ENCODE measurements at regions not wholly inside any gene's neighbourhood (a gene's known extent, or its start where the extent isn't known, plus 50 kb on each side); places are given as distances from the start of the nearest gene placed in this dataset.

DNA sequence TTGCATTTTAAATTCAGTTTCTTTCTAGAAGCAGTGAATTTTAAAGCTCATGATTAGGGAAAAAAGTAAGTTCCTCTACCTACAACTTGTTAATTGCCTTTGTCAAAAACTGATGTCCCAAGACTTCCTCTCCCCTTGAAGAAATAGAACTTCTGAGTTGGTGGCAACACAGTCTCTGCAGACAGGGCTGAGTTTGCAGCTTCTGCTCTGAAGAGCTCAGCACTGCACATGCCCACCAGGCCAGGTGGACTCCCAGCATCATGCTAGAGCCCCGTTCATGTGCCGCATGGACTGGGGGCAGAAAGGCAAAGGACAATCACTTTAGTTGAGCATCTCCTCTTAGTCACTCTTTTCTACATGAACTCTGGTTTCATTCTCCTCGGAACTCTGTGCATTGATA lies 620.1 kb downstream of the VRK1 start:
- DNase-seq (ENCODE audit: low read depth in 2 of 3, low spot score in 1 of 3), result no peak

- no peak for DNase-seq (ENCODE audit: low read depth in 2 of 3, low spot score in 1 of 3)
These were observed 623.0 kb downstream of the VRK1 start for GRCh38 chr14:97420211-97420610.

GRCh38 chr14:97426776-97427175 lies 629.6 kb downstream of the VRK1 start:
- no peak for DNase-seq (ENCODE audit: low read depth in 2 of 3, low spot score in 1 of 3)

DNA sequence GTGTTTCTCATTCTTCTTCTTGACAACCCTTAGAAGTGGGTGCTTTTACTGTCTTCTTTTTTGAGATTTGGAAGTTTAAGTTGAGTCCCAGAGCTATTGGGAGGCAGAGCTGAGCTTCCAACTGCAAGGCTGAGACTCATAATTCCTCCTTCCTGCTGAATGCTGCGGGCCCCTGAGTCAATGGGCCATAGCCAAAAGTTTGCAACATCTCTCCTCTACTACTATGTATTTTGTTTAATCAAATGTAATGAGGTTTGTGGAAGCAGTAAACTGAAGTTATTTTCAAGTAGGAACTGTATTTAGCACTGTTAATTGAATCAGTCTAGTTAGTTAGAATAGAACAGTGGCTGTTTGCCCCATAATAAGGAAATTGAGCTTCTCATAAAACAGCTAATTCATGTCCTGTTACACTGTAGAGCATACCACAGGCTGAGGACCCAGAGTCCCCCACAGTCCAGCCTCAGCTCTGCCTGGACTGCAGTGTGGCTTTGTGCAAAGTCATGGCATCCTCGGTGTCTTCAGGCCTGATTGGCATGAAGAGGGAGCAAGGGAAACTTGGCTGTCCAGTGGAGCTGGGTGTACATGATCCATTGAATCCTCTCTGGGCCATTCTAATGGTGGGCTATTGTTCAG lies 631.7 kb downstream of the VRK1 start:
- DNase-seq (ENCODE audit: low read depth in 2 of 3, low spot score in 1 of 3), result no peak

DNA sequence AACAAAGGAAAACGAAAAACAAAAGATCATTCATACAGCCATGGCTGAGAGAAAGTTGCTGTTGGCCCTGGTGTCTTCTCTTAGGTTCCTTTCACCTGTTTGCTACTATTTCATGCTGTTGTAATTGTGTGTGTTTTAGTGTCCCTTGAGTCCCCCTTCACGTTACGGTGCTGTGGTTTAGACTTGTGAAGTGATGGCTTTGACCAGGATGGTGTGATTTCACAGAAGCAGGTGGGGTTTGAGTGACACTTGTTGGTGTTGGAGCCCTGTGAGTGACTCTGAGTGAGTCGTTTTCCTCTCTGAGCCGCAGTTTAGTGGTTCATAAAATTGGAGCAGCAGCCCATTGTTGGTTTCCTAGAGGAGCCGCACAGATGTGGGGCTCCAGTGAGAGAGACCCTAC lies 635.4 kb downstream of the VRK1 start:
- DNase-seq (ENCODE audit: low read depth in 2 of 3, low spot score in 1 of 3), result no peak

- DNase-seq (ENCODE audit: low read depth in 2 of 3, low spot score in 1 of 3), result no peak
These were observed 644.7 kb downstream of the VRK1 start for GRCh38 chr14:97441740-97442362.

DNA sequence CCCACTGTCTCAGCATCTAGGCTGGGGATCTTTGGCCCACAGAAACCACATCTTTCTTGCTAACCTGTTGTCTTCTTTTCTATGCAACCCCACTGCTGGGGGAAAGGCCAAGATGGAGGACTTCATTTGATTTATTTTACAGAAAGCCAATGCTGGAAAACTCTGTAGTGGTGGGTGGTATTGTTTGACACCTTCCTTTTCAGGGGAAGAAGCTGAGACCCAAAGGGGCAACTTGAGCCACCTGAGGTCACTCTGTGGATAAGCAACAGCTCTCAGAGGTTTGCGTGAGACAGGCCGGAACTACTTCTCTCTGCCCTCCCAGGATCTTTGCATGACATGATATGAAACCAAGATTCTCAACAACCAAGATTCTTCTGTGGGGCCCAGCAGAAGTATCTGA lies 645.2 kb downstream of the VRK1 start:
- DNase-seq (ENCODE audit: low read depth in 2 of 3, low spot score in 1 of 3), result no peak

DNA sequence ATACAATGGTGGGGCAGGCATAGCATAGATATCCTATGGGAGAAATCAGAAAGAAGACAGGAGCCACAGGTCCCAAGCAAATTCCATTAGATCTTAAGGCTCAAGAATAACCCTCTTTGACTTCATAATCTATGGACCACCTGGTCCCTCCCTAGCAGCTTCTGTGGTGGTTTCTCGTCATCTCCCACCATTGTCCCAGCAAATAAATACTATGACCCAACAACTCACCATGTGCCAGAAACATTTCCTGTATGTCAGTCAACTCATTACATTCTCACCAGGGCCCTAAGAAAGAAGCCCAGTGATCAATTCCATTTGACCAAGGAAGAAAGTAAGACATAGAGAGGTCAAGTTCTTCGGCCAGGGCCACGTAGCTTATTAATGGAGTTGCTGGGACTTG lies 646.2 kb downstream of the VRK1 start:
- no peak for DNase-seq (ENCODE audit: low read depth in 2 of 3, low spot score in 1 of 3)

DNA sequence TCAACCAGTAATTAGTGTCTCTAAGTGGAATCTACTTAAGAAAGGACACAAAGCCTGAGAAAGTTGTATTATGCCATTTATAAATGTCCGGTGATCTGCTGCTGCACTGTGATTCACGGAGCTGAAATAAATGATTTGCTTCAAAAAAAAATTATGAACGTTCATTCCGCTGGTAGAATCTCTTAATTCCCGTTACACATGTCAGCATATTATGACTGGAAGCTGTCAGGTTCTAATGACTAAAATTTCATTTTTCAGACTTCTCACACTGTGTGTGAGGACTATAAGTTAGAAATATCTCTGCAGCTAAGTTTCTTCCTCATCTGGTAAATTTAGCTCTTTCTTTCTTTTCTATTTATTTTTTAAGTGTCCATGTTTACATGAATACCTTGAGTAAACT lies 647.1 kb downstream of the VRK1 start:
- no peak for DNase-seq (ENCODE audit: low read depth in 2 of 3, low spot score in 1 of 3)

- DNase-seq (ENCODE audit: low read depth in 2 of 3, low spot score in 1 of 3), result no peak
These were observed 648.2 kb downstream of the VRK1 start for GRCh38 chr14:97445367-97445766.

- no peak for DNase-seq (ENCODE audit: low read depth in 2 of 3, low spot score in 1 of 3)
These were observed 648.9 kb downstream of the VRK1 start for GRCh38 chr14:97446087-97446486.

DNA sequence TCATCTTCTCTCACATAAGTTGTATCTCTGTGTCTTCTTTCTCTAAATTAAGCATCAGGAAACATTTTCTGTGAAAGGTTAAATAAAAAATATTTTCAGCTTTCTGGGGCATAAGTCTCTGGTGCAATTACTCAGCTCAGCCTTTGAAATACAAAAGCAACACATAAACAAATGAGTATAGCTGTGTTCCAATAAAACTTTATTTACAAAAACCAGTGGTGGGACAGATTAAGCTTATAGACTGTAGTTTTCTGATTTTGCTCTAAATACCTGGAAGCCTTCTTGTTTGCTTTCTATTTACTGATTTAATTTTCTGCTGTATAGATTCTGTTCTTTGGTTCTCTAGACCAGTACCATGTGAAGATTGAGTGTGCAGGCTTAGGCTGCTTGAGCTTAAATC lies 655.1 kb downstream of the VRK1 start:
- no peak for DNase-seq (ENCODE audit: low read depth in 2 of 3, low spot score in 1 of 3)

- DNase-seq (ENCODE audit: low read depth in 2 of 3, low spot score in 1 of 3), result no peak
These were observed 656.8 kb downstream of the VRK1 start for GRCh38 chr14:97453991-97454390.

- no peak for DNase-seq (ENCODE audit: low read depth in 2 of 3, low spot score in 1 of 3)
These were observed 659.3 kb downstream of the VRK1 start for GRCh38 chr14:97456462-97456861.

DNA sequence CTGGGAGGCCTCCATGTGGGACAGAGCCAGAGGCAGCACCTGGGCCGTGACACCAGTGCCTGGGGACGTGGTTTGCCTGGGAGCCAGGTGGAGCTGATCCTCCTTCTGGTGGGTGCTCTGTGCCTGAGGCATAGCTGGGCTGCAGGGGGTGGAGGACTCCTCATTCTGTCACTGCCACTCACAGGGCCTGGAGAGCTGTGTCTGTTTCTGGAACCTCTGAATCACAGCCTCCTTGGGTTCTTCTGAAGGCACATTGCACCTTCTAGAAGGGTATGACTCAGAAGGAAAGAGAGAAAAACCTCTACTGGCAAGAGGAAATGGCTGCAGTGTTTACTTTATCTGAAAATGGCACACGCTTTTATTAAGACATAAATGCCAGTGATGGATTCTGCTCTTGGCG lies 659.8 kb downstream of the VRK1 start:
- peak; percentile 55 to 69 (median 58) for DNase-seq (ENCODE audit: low read depth in 2 of 3, low spot score in 1 of 3)

DNA sequence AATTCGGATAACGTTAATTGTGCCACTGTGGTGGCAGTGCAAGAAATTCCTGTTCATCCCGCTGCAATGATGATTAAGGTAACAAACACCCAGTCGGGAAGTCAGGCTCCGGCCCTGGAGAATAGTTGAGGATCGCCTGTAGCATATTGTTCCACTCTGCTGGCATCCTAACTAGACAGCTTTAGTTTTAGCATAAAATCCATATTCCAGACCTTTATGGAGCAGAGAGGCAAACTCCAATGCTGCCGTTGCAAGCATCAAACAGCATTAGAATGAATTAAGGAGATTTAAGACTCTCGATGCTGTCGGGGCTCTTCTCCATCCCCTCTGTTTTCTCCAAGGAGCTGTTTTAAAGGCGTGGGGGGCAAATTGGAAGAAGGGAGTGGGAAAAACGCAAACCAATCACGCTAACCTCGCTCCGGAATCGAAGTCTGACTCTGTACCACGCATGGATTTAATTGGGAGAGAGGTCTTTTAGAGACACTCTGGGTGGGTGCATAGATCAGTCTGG lies 660.4 kb downstream of the VRK1 start:
- no peak for DNase-seq (ENCODE audit: low read depth in 2 of 3, low spot score in 1 of 3)

- DNase-seq (ENCODE audit: low read depth in 2 of 3, low spot score in 1 of 3), result no peak
These were observed 661.1 kb downstream of the VRK1 start for GRCh38 chr14:97458255-97458654.

DNA sequence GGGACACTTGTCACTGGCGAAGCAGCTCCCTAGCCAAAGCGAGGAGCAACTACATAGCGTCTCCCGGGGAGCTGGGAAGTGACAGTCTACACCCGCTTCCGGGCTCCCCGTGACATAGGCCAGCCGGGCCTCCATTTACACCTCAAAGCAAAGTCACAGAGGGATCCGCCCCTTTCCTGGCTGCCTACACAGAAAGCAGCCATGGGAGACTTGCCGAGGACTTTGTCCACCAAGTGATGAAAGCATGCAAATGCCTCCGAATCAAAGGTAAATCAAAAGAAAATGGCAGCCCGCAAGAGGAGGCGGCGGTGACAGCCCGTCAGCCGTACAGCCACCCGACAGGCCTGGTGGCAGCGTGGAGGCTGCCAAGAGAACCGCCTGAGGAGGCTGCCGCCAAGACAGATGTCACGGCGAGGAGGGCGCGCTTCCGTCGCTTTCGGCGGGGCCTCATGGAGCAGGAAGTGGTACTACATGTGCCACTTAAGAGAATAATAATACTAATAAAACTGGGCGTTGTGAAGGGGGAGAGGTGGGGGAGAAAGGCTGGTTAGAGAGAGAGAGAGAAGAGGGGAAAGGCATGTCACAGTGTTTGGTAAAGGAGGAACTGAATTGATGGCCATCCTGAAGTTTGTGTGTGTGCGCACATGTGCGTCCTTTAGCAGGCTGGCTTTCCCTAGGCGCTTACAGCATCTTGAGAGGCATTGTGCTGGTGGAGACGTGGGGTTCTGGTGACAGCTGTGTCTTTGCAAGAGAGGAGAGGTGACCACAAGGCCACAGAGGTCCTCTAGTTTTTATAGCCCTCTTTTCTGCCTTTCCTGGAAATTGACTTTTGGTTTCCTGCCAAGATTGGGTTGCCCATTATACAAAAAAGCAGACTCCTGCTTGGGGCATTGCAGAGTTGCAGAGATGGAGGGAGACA lies 661.7 kb downstream of the VRK1 start:
- DNase-seq (ENCODE audit: low read depth in 2 of 3, low spot score in 1 of 3), result peak; percentile 69 to 74 (median 73)

GRCh38 chr14:97462081-97462480 lies 664.9 kb downstream of the VRK1 start:
- DNase-seq (ENCODE audit: low read depth in 2 of 3, low spot score in 1 of 3), result no peak

DNA sequence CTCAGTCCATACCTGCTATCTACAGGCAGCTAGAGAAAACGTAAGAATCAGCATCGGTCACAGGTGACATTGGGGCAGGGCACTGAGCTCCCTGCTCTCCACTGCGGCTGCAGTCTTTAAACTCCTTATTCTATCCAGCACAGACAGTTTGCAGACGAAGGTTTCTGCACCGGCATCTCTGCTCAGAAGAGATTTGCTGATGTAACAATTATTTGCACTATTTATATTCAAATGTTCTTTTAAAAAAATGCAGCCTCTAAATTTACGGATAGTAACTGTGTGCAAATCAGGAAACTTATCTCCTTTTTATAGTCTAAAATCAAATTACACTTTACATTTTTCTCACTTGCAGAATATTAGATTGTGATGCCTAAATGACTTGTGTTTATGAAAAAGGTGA lies 671.0 kb downstream of the VRK1 start:
- DNase-seq (ENCODE audit: low read depth in 2 of 3, low spot score in 1 of 3), result no peak

GRCh38 chr14:97477353-97477752 lies 680.2 kb downstream of the VRK1 start:
- no peak for DNase-seq (ENCODE audit: low read depth in 2 of 3, low spot score in 1 of 3)

DNA sequence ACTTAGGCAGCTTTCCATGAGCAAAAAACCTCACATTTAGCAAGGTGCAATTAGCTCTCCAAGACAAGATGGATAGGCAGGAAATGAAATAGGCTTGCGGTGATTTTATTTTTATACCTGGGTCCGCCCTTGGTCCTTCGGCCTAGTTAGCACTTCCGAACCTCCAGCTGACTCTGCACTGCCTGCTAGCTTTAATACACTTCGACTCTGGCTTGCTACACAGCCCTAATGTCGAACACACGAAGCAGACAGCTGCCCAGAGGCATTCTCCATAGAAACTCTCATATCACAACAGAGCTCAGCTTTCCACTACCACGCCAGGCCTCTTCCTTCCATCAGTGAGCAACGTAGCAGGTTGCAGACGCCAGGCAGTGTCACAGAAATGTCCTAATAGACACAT lies 688.0 kb downstream of the VRK1 start:
- DNase-seq (ENCODE audit: low read depth in 2 of 3, low spot score in 1 of 3), result no peak

Data from stimulated activated CD4-positive, alpha-beta T cell treated with anti-CD3 and anti-CD28 coated beads, Interleukin-12 subunit alpha, Interleukin-12 subunit beta, amount 100 ng/mL, for 48 hours (primary cell).